ENCODE measurements at regions not wholly inside any gene's neighbourhood (a gene's known extent, or its start where the extent isn't known, plus 50 kb on each side); places are given as distances from the start of the nearest gene placed in this dataset.
A peak's percentile ranks its signal among the peaks of the same experiment; 100 is the strongest.

- DNase-seq (ENCODE audit: low read depth): peak; percentile 70
These were observed 258.2 kb downstream of the PPP1R2C start for GRCh38 chrX:42519666-42520231.

GRCh38 chrX:42515939-42516338, 262.0 kb downstream of the PPP1R2C start:
- DNase-seq (ENCODE audit: low read depth): peak; percentile 14

- no peak for DNase-seq (ENCODE audit: low read depth)
These were observed 272.9 kb downstream of the PPP1R2C start for GRCh38 chrX:42505016-42505415.

- no peak for DNase-seq (ENCODE audit: low read depth)
These were observed 278.3 kb downstream of the PPP1R2C start for GRCh38 chrX:42499620-42500019.

- no peak for DNase-seq (ENCODE audit: low read depth)
These were observed 280.6 kb downstream of the PPP1R2C start for GRCh38 chrX:42497356-42497755.

GRCh38 chrX:42496239-42496638, 281.7 kb downstream of the PPP1R2C start:
- DNase-seq (ENCODE audit: low read depth): no peak

- no peak for DNase-seq (ENCODE audit: low read depth)
These were observed 282.8 kb downstream of the PPP1R2C start for GRCh38 chrX:42495139-42495538.

- no peak for DNase-seq (ENCODE audit: low read depth)
These were observed 286.6 kb downstream of the PPP1R2C start for GRCh38 chrX:42491137-42491907.

GRCh38 chrX:42490111-42490510, 287.9 kb downstream of the PPP1R2C start:
- DNase-seq (ENCODE audit: low read depth): no peak

GRCh38 chrX:42485601-42486000, 292.4 kb downstream of the PPP1R2C start:
- DNase-seq (ENCODE audit: low read depth): peak; percentile 0

GRCh38 chrX:42484233-42484632, 293.7 kb downstream of the PPP1R2C start:
- no peak for DNase-seq (ENCODE audit: low read depth)

- no peak for DNase-seq (ENCODE audit: low read depth)
These were observed 300.6 kb downstream of the PPP1R2C start for GRCh38 chrX:42477396-42477795.

- DNase-seq (ENCODE audit: low read depth): no peak
These were observed 305.2 kb downstream of the PPP1R2C start for GRCh38 chrX:42472727-42473126.

GRCh38 chrX:42466332-42467046, 311.5 kb downstream of the PPP1R2C start:
- DNase-seq (ENCODE audit: low read depth): no peak

GRCh38 chrX:42465821-42466220, 312.1 kb downstream of the PPP1R2C start:
- no peak for DNase-seq (ENCODE audit: low read depth)

- DNase-seq (ENCODE audit: low read depth): no peak
These were observed 314.1 kb downstream of the PPP1R2C start for GRCh38 chrX:42463706-42464490.

- DNase-seq (ENCODE audit: low read depth): no peak
These were observed 315.0 kb downstream of the PPP1R2C start for GRCh38 chrX:42462917-42463316.

- no peak for DNase-seq (ENCODE audit: low read depth)
These were observed 317.3 kb downstream of the PPP1R2C start for GRCh38 chrX:42460706-42461105.

GRCh38 chrX:42459735-42460134, 318.2 kb downstream of the PPP1R2C start:
- no peak for DNase-seq (ENCODE audit: low read depth)

- DNase-seq (ENCODE audit: low read depth): no peak
These were observed 321.7 kb downstream of the PPP1R2C start for GRCh38 chrX:42456176-42456700.

- DNase-seq (ENCODE audit: low read depth): no peak
These were observed 327.7 kb downstream of the PPP1R2C start for GRCh38 chrX:42450228-42450627.

- DNase-seq (ENCODE audit: low read depth): no peak
These were observed 334.7 kb downstream of the PPP1R2C start for GRCh38 chrX:42443267-42443666.
